ENCODE measurements at regions not wholly inside any gene's neighbourhood (a gene's known extent, or its start where the extent isn't known, plus 50 kb on each side); places are given as distances from the start of the nearest gene placed in this dataset.
"Not testable (repeated sequence)": the region's sequence is repeated elsewhere in the genome, so short reads cannot be mapped to it uniquely, and the experiment has no call there.

DNA sequence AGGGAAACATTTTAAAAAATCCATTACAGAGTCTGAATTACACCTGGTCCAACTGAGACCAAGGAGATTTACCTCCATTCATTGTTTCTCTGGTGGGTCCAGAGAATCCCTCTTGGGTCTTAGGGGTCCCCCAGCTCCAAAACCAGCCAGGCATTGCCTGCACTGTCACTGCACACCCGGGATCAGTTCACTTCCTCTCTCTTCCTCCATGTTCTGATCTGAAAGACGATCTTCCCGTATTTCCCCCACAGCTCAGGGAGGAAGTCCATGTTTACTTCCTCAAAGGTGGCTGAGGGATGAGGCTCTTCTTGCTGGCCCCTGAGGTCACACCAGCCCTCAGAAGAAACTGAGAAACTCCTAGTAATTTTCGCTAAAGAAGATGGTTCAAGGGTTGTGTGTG, 159.7 kb downstream of the BMP7 start:
- ATAC-seq: no peak

DNA sequence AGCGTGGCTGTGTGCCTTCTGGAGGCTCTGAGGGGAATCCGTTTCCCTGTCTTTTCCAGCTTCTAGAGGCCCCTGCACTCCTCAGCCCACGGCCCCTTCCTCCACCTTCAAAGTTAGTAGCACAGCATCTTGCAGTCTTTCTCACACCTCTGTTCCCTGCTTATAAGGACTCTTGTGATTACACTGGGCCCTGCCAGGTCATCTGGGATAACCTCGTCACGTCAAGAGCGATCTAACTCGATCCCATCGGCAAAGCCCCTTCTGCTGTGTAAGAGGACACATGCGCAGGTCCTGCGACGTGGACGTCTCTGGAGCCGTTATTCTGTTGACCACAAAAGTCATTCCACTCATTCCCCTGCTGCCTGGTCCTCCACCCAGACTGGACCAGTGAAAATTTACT, 159.2 kb downstream of the BMP7 start:
- ATAC-seq: no peak
- no peaks in the 10 kb centered on the region for H3K4me1 ChIP-seq
- H3K27me3 ChIP-seq (ENCODE audit: low read depth): peaks cover 5% of the 10 kb centered on the region
- no peak overlapping the region for H3K4me3 ChIP-seq
- no peaks in the 10 kb centered on the region for H3K36me3 ChIP-seq
- no peak overlapping the region for H3K27ac ChIP-seq
- intact Hi-C loops (cut with DNase I): no loop called here
- no peak for DNase-seq
- TF ChIP-seq, protein P1, sequence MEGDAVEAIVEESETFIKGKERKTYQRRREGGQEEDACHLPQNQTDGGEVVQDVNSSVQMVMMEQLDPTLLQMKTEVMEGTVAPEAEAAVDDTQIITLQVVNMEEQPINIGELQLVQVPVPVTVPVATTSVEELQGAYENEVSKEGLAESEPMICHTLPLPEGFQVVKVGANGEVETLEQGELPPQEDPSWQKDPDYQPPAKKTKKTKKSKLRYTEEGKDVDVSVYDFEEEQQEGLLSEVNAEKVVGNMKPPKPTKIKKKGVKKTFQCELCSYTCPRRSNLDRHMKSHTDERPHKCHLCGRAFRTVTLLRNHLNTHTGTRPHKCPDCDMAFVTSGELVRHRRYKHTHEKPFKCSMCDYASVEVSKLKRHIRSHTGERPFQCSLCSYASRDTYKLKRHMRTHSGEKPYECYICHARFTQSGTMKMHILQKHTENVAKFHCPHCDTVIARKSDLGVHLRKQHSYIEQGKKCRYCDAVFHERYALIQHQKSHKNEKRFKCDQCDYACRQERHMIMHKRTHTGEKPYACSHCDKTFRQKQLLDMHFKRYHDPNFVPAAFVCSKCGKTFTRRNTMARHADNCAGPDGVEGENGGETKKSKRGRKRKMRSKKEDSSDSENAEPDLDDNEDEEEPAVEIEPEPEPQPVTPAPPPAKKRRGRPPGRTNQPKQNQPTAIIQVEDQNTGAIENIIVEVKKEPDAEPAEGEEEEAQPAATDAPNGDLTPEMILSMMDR (IDR thresholded peaks at IDR 0.05): no peak
- H3K9me3 ChIP-seq: no peaks in the 10 kb centered on the region

More for the DNA sequence above, 159.7 kb downstream of the BMP7 start:
- Histone ChIP-seq H3K4me3 (no peak overlapping the region), H3K4me1 (no peaks in the 10 kb centered on the region), H3K9me3 (no peaks in the 10 kb centered on the region), H3K27me3 (ENCODE audit: low read depth) (peaks cover 5% of the 10 kb centered on the region), H3K27ac (no peak overlapping the region), H3K36me3 (no peaks in the 10 kb centered on the region)
- TF ChIP-seq, protein P1 (IDR thresholded peaks at IDR 0.05): no peak
- intact Hi-C loops (cut with DNase I): no loop called here
- no peak for DNase-seq

DNA sequence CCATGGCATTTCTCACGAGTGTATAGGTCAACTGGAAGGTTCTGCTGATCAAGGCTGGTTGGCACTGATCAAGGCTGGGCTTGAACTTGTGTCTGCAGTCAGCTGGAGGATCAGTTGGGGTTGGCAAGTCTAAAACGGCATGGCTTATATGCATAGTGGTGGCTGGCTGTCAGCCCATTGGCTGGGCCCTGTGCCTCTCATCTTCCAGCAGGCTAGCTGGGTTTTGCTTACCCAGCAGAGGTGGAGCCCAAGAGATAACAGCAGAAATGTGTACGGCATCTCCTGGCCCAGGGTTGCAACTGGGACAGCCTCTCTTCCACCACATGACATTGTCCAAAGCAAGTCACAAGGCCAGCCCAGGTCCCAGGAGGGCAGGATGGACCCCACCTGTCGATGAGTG, 158.2 kb downstream of the BMP7 start:
- Histone ChIP-seq H3K9me3 (no peaks in the 10 kb centered on the region), H3K36me3 (no peaks in the 10 kb centered on the region), H3K4me1 (no peaks in the 10 kb centered on the region), H3K27me3 (ENCODE audit: low read depth) (peaks cover 5% of the 10 kb centered on the region), H3K4me3 (no peak overlapping the region), H3K27ac (no peak overlapping the region)
- no peak for ATAC-seq
- intact Hi-C loops (cut with DNase I): no loop called here
- TF ChIP-seq, protein P1 (IDR thresholded peaks at IDR 0.05): no peak
- DNase-seq: no peak

DNA sequence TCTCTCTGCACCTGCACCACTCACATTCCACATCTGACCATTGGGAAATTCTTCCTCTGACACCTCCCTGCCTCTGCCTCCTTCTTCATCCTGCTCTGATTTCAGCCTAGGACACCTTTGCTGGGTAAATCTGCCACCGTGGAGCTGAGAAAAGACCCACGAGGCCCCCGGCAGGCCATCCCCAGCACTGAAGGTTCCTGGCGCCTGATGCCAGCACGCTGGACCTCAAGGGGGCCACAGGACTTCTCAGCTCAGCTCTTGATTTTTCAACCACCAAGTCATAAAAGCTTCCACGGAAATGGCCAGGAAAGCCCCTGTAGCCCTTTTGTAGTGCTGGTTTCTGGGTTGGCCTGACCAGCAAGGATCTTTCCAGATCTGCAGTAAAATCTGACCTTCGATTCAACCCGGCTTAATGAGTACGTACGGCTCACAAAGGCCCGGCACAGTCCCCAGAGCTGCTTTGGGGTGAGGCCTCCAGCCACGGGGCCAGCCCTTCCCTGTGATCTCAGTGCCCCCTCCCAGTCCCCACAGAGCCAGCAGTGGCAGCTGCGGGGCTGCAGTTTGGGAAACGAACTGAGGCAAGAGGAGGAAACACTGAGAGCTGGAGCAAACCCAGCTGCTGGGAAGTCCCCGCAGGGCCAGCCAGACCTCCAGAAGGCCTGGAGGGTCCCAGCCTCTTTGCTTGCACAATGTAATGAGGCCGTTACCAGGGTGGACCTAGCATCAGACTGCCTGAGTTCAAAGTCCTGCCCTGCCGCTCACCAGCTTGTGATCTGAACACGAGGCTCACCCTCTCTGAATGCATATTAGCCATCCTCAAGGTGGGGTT, 157.5 kb downstream of the BMP7 start:
- no peak overlapping the region for H3K4me3 ChIP-seq
- intact Hi-C loops (cut with DNase I): no loop called here
- peaks cover 5% of the 10 kb centered on the region for H3K27me3 ChIP-seq (ENCODE audit: low read depth)
- no peaks in the 10 kb centered on the region for H3K36me3 ChIP-seq
- peak overlapping the region; percentile 14 for H3K27ac ChIP-seq
- TF ChIP-seq, protein P1 (IDR thresholded peaks at IDR 0.05): no peak
- DNase-seq: no peak
- peak; percentile 42 to 45 for ATAC-seq
- no peaks in the 10 kb centered on the region for H3K4me1 ChIP-seq
- H3K9me3 ChIP-seq: no peaks in the 10 kb centered on the region

DNA sequence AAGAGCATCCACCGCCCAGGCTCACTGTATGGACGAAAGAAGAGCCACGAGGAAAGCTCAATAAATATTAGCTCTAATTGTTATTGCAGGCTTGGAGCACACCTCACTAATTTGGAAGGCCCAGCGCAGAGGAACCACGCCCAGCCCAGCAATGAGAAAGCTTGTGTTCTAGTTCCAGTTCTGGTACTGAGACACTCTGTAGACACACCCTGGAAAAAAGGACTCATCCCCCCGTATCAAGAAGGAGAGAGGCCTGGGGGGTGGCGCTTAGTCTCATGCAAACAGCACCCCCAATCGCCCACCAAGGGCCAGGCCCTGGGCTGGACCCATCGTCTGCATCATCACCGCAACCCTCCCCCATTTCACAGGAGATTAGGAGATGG, 156.9 kb downstream of the BMP7 start:
- no peak overlapping the region for H3K27ac ChIP-seq
- H3K4me3 ChIP-seq: no peak overlapping the region
- DNase-seq: no peak
- intact Hi-C loops (cut with DNase I): no loop called here
- no peaks in the 10 kb centered on the region for H3K9me3 ChIP-seq
- H3K4me1 ChIP-seq: no peaks in the 10 kb centered on the region
- ATAC-seq: no peak
- TF ChIP-seq, protein P1 (IDR thresholded peaks at IDR 0.05): no peak
- no peaks in the 10 kb centered on the region for H3K36me3 ChIP-seq
- H3K27me3 ChIP-seq (ENCODE audit: low read depth): peaks cover 5% of the 10 kb centered on the region

DNA sequence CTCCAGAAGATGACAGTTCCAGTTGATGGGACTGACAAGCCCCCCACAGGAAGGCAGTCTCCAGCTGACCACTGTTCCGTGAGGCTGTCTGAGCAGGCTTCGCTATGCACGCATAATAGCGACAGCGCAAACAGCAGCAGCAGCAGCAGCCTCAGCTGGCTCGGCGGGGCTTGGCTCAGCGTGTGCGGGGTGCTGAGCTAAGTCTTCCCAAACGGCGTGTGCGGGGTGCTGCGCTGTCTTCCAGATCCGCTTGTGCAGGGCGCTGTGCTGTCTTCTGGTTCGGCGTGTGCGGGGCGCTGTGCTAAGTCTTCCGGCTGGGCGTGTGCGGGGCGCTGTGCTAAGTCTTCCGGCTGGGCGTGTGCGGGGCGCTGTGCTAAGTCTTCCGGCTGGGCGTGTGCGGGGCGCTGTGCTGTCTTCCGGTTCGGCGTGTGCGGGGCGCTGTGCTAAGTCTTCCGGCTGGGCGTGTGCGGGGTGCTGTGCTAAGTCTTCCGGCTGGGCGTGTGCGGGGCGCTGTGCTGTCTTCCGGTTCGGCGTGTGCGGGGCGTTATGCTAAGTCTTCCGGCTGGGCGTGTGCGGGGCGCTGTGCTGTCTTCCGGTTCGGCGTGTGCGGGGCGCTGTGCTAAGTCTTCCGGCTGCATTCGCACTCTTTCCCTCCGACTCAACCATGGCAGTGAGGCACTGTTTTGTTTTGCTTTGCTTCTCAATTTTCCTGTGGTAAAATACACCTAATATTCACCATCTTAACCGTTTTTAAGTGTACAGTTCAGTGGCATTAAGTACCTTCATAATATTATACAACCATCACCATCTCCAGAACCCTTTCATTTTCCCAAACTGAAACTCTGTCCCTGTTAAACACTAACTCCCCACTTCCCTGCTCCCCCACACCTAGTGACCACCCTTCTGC, 156.1 kb downstream of the BMP7 start:
- H3K4me3 ChIP-seq; H3K9me3 ChIP-seq; H3K27me3 ChIP-seq (ENCODE audit: low read depth); DNase-seq; H3K27ac ChIP-seq; H3K36me3 ChIP-seq; ATAC-seq; intact Hi-C loops (cut with DNase I); H3K4me1 ChIP-seq: not testable (repeated sequence)

Measured in lower lobe of right lung (tissue), 2 donors.